Stimulated activated effector memory CD8-positive, alpha-beta T cell treated with anti-CD3 and anti-CD28 coated beads, Interleukin-12 subunit alpha, Interleukin-12 subunit beta, amount 100 ng/mL, for 72 hours (primary cell): ENCODE measurements at regions not wholly inside any gene's neighbourhood (a gene's known extent, or its start where the extent isn't known, plus 50 kb on each side); places are given as distances from the start of the nearest gene placed in this dataset.

Source experiments
- ATAC-seq: fragments of 150-1000 bp; cut with Tn5 transposase; 2 replicates; pipeline ENCODE4 v1.10.0; 2021
- DNase-seq, 2 donors: peaks; one replicate each; pipeline ENCODE4 v3.0.0; 2021 to 2022; ENCODE audit warnings: low spot score in 2 of 2
- H3K27ac Mint-ChIP-seq: one replicate; pipeline ENCODE4 v1.8.0; 2022; ENCODE audit warnings: mild to moderate bottlenecking, mixed read lengths
- H3K36me3 Mint-ChIP-seq: one replicate; pipeline ENCODE4 v1.8.0; 2022; ENCODE audit warnings: mild to moderate bottlenecking, mixed read lengths
- H3K4me1 Mint-ChIP-seq: one replicate; pipeline ENCODE4 v1.8.0; 2022; ENCODE audit warnings: mixed read lengths
- H3K4me3 Mint-ChIP-seq: one replicate; pipeline ENCODE4 v1.8.0; 2022; ENCODE audit warnings: mild to moderate bottlenecking, mixed read lengths
- H3K9me3 Mint-ChIP-seq: one replicate; pipeline ENCODE4 v1.8.0; 2022; ENCODE audit warnings: mixed read lengths

- H3K4me1 Mint-ChIP-seq, result no peaks in the 10 kb centered on the region
- no peak for ATAC-seq
- H3K4me3 Mint-ChIP-seq, result no peak overlapping the region
- DNase-seq, result no peak
- H3K36me3 Mint-ChIP-seq, result no peaks in the 10 kb centered on the region
- H3K9me3 Mint-ChIP-seq, result no peaks in the 10 kb centered on the region
- no peak overlapping the region for H3K27ac Mint-ChIP-seq
Observed at GRCh38 chr21:15174923-15175322, 110.1 kb upstream of the NRIP1 start.

- H3K9me3 Mint-ChIP-seq, result no peaks in the 10 kb centered on the region
- DNase-seq, result no peak
- no peak overlapping the region for H3K27ac Mint-ChIP-seq
- ATAC-seq, result peak; percentile 71
- H3K4me1 Mint-ChIP-seq, result peaks cover 7% of the 10 kb centered on the region
- H3K36me3 Mint-ChIP-seq, result no peaks in the 10 kb centered on the region
- no peak overlapping the region for H3K4me3 Mint-ChIP-seq
Observed at GRCh38 chr21:15182731-15183130, 117.9 kb upstream of the NRIP1 start.

GRCh38 chr21:15183813-15184257 lies 119.0 kb upstream of the NRIP1 start:
- Mint-ChIP-seq H3K9me3 (no peaks in the 10 kb centered on the region), H3K4me3 (no peak overlapping the region), H3K27ac (no peak overlapping the region), H3K36me3 (no peaks in the 10 kb centered on the region), H3K4me1 (peaks cover 7% of the 10 kb centered on the region)
- DNase-seq (no peak), ATAC-seq (no peak)

- no peak for DNase-seq
- Mint-ChIP-seq H3K27ac (no peak overlapping the region), H3K4me3 (no peak overlapping the region), H3K4me1 (no peaks in the 10 kb centered on the region), H3K36me3 (no peaks in the 10 kb centered on the region), H3K9me3 (no peaks in the 10 kb centered on the region)
- no peak for ATAC-seq
Observed at GRCh38 chr21:15190412-15190811, 125.6 kb upstream of the NRIP1 start.

- no peak overlapping the region for H3K27ac Mint-ChIP-seq
- H3K4me1 Mint-ChIP-seq, result no peaks in the 10 kb centered on the region
- no peaks in the 10 kb centered on the region for H3K9me3 Mint-ChIP-seq
- ATAC-seq (no peak), DNase-seq (no peak)
- H3K36me3 Mint-ChIP-seq, result no peaks in the 10 kb centered on the region
- H3K4me3 Mint-ChIP-seq, result no peak overlapping the region
Observed at GRCh38 chr21:15190837-15191236, 126.0 kb upstream of the NRIP1 start.

GRCh38 chr21:15191342-15191741 lies 126.5 kb upstream of the NRIP1 start:
- no peak overlapping the region for H3K4me3 Mint-ChIP-seq
- DNase-seq (no peak), ATAC-seq (no peak)
- no peaks in the 10 kb centered on the region for H3K36me3 Mint-ChIP-seq
- H3K4me1 Mint-ChIP-seq, result no peaks in the 10 kb centered on the region
- no peaks in the 10 kb centered on the region for H3K9me3 Mint-ChIP-seq
- no peak overlapping the region for H3K27ac Mint-ChIP-seq

GRCh38 chr21:15192243-15192642 lies 127.4 kb upstream of the NRIP1 start:
- Mint-ChIP-seq H3K27ac (no peak overlapping the region), H3K9me3 (no peaks in the 10 kb centered on the region), H3K4me3 (no peak overlapping the region), H3K36me3 (no peaks in the 10 kb centered on the region), H3K4me1 (no peaks in the 10 kb centered on the region)
- ATAC-seq, result no peak
- DNase-seq, result no peak

GRCh38 chr21:15193937-15194336 lies 129.1 kb upstream of the NRIP1 start:
- ATAC-seq (no peak), DNase-seq (no peak)
- H3K4me3 Mint-ChIP-seq, result no peak overlapping the region
- H3K27ac Mint-ChIP-seq, result no peak overlapping the region
- no peaks in the 10 kb centered on the region for H3K9me3 Mint-ChIP-seq
- no peaks in the 10 kb centered on the region for H3K36me3 Mint-ChIP-seq
- no peaks in the 10 kb centered on the region for H3K4me1 Mint-ChIP-seq

GRCh38 chr21:15195104-15195503 lies 130.3 kb upstream of the NRIP1 start:
- DNase-seq, result no peak
- H3K36me3 Mint-ChIP-seq, result no peaks in the 10 kb centered on the region
- ATAC-seq, result no peak
- H3K4me3 Mint-ChIP-seq, result no peak overlapping the region
- H3K4me1 Mint-ChIP-seq, result no peaks in the 10 kb centered on the region
- H3K27ac Mint-ChIP-seq, result no peak overlapping the region
- H3K9me3 Mint-ChIP-seq, result no peaks in the 10 kb centered on the region

GRCh38 chr21:15195768-15196167 lies 131.0 kb upstream of the NRIP1 start:
- Mint-ChIP-seq H3K9me3 (no peaks in the 10 kb centered on the region), H3K27ac (no peak overlapping the region), H3K4me1 (no peaks in the 10 kb centered on the region), H3K4me3 (no peak overlapping the region), H3K36me3 (no peaks in the 10 kb centered on the region)
- no peak for ATAC-seq
- no peak for DNase-seq

- Mint-ChIP-seq H3K4me3 (no peak overlapping the region), H3K4me1 (no peaks in the 10 kb centered on the region), H3K36me3 (no peaks in the 10 kb centered on the region), H3K9me3 (no peaks in the 10 kb centered on the region), H3K27ac (no peak overlapping the region)
- DNase-seq, result no peak
- ATAC-seq, result no peak
Observed at GRCh38 chr21:15197696-15198095, 132.9 kb upstream of the NRIP1 start.

- no peaks in the 10 kb centered on the region for H3K4me1 Mint-ChIP-seq
- no peaks in the 10 kb centered on the region for H3K36me3 Mint-ChIP-seq
- H3K4me3 Mint-ChIP-seq, result no peak overlapping the region
- ATAC-seq (no peak), DNase-seq (no peak)
- no peaks in the 10 kb centered on the region for H3K9me3 Mint-ChIP-seq
- no peak overlapping the region for H3K27ac Mint-ChIP-seq
Observed at GRCh38 chr21:15199414-15200383, 134.9 kb upstream of the NRIP1 start.

- no peak for DNase-seq
- Mint-ChIP-seq H3K36me3 (no peaks in the 10 kb centered on the region), H3K9me3 (peaks cover 4% of the 10 kb centered on the region), H3K4me1 (peaks cover 9% of the 10 kb centered on the region), H3K27ac (no peak overlapping the region), H3K4me3 (no peak overlapping the region)
- ATAC-seq, result no peak
Observed at GRCh38 chr21:15203740-15204139, 138.9 kb upstream of the NRIP1 start.

GRCh38 chr21:15204140-15204969 lies 139.6 kb upstream of the NRIP1 start:
- Mint-ChIP-seq H3K27ac (no peak overlapping the region), H3K36me3 (no peaks in the 10 kb centered on the region), H3K4me3 (no peak overlapping the region), H3K4me1 (peaks cover 13% of the 10 kb centered on the region), H3K9me3 (peaks cover 4% of the 10 kb centered on the region)
- ATAC-seq (no peak), DNase-seq (no peak)

GRCh38 chr21:15204970-15205286 lies 140.1 kb upstream of the NRIP1 start:
- ATAC-seq (no peak), DNase-seq (no peak)
- Mint-ChIP-seq H3K9me3 (peaks cover 4% of the 10 kb centered on the region), H3K4me1 (peaks cover 13% of the 10 kb centered on the region), H3K36me3 (no peaks in the 10 kb centered on the region), H3K4me3 (no peak overlapping the region), H3K27ac (no peak overlapping the region)

GRCh38 chr21:15206514-15206913 lies 141.7 kb upstream of the NRIP1 start:
- DNase-seq, result no peak
- Mint-ChIP-seq H3K27ac (no peak overlapping the region), H3K36me3 (no peaks in the 10 kb centered on the region), H3K4me1 (peaks cover 29% of the 10 kb centered on the region), H3K9me3 (peaks cover 4% of the 10 kb centered on the region), H3K4me3 (no peak overlapping the region)
- ATAC-seq, result no peak
